Naive B cell (primary cell): ENCODE measurements at regions not wholly inside any gene's neighbourhood (a gene's known extent, or its start where the extent isn't known, plus 50 kb on each side); places are given as distances from the start of the nearest gene placed in this dataset.

Experiments used
- ATAC-seq, 2 donors: fragments of 150-1000 bp; cut with Tn5 transposase; 2 replicates each; pipeline ENCODE4 v1.10.0; 2021; ENCODE audit warnings: low read depth in 2 of 2, mild to moderate bottlenecking in 2 of 2, moderate library complexity in 2 of 2
- DNase-seq: peaks from one replicate; pipeline ENCODE4 v3.0.0; 2022
- H3K27ac Mint-ChIP-seq, 6 donors: one replicate each; pipeline ENCODE4 v1.8.0; 2020 to 2022; ENCODE audit warnings: mild to moderate bottlenecking in 6 of 6, mixed read lengths in 6 of 6, moderate library complexity in 5 of 6, inconsistent platforms in 2 of 6
- H3K27me3 Mint-ChIP-seq, 3 donors: one replicate each; pipeline ENCODE4 v1.8.0; 2021 to 2022; ENCODE audit warnings: mixed read lengths in 3 of 3, mild to moderate bottlenecking in 1 of 3
- H3K36me3 Mint-ChIP-seq, 2 donors: one replicate each; pipeline ENCODE4 v1.8.0; 2020 to 2022; ENCODE audit warnings: mixed read lengths in 2 of 2, inconsistent platforms in 1 of 2, mild to moderate bottlenecking in 1 of 2
- H3K4me1 Mint-ChIP-seq, 3 donors: one replicate each; pipeline ENCODE4 v1.8.0; 2020 to 2022; ENCODE audit warnings: mixed read lengths in 3 of 3, inconsistent platforms in 1 of 3, mild to moderate bottlenecking in 1 of 3, moderate library complexity in 1 of 3
- H3K4me3 Mint-ChIP-seq, 8 donors: one replicate each; pipeline ENCODE4 v1.8.0; 2020 to 2022; ENCODE audit warnings: mild to moderate bottlenecking in 8 of 8, mixed read lengths in 8 of 8, moderate library complexity in 8 of 8, inconsistent platforms in 2 of 8
- H3K9me3 Mint-ChIP-seq, 7 donors: one replicate each; pipeline ENCODE4 v1.8.0; 2020 to 2022; ENCODE audit warnings: mixed read lengths in 7 of 7, mild to moderate bottlenecking in 5 of 7, inconsistent platforms in 2 of 7, moderate library complexity in 1 of 7

GRCh38 chr1:168863772-168864171, 134.8 kb upstream of the DPT start:
- ATAC-seq (no peak), DNase-seq (no peak)
- Mint-ChIP-seq H3K4me1 (no peaks in the 10 kb centered on the region), H3K9me3 (peaks cover 5 to 23% (median 10%) of the 10 kb centered on the region in 7 donors), H3K36me3 (no peaks in the 10 kb centered on the region), H3K4me3 (no peak overlapping the region), H3K27me3 (no peaks in the 10 kb centered on the region), H3K27ac (no peak overlapping the region)

DNA sequence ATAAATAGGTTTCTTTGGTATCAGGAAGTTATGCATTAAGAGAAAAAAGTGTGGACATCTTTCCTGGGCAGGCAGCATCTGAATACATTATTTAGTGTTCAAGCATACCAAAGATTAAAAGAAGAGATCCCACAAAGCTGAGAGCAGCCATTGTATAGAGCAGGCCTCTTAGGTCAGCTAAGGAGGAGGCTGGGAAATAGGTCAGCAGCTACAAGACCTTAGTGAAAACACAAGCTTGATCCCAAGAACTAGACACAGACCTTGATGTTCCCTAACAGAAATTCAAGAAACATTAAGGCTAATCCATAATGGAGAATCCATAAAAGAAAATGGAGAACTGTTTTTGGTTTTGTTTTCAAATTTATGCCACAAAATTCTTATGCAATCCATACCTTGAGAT, 135.3 kb upstream of the DPT start:
- no peaks in the 10 kb centered on the region for H3K27me3 Mint-ChIP-seq
- no peaks in the 10 kb centered on the region for H3K4me1 Mint-ChIP-seq

DNA sequence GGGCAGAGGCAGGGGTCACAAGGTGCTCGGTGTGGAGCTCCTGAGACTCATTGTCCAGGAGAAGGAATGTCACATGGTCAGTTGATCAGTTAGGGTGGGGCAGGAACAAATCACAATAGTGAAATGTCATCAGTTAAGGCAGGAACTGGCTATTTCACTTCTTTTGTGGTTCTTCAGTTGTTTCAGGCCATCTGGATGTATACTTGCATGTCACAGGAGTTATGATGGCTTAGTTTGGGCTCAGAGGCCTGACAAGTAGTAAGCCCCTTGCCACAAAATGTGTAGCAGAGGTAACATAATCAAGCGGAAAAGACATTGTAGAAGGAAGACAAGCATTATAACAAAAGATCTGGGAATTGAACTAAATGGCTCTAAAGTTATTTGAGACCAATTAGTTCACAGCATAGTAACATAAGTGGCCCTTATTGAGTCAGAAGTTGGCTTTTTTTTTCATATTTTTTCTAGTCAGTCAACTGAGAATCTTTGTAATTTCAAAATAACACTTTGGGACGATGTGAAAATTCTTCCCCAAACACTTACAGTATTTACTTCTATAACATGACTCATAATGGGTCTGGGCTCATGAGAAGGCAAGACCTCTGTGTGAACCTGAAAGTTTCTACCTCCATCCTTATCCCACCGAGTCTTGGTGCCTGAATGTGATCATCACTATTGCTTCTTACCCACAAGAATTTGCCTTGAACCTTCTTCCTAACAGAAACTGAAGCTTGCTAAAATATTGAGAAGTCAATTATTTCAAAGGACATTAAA, 137.0 kb upstream of the DPT start:
- Mint-ChIP-seq H3K4me1 (no peaks in the 10 kb centered on the region), H3K36me3 (no peaks in the 10 kb centered on the region), H3K27ac (no peak overlapping the region), H3K9me3 (peaks cover 0 to 14% (median 7%) of the 10 kb centered on the region in 7 donors), H3K4me3 (no peak overlapping the region), H3K27me3 (no peaks in the 10 kb centered on the region)
- ATAC-seq (no peak), DNase-seq (no peak)

More for the DNA sequence above, 135.3 kb upstream of the DPT start:
- no peaks in the 10 kb centered on the region for H3K36me3 Mint-ChIP-seq
- no peak overlapping the region for H3K4me3 Mint-ChIP-seq
- H3K9me3 Mint-ChIP-seq, result peaks cover 3 to 18% (median 10%) of the 10 kb centered on the region in 7 donors
- DNase-seq, result no peak
- no peak overlapping the region for H3K27ac Mint-ChIP-seq
- no peak for ATAC-seq

DNA sequence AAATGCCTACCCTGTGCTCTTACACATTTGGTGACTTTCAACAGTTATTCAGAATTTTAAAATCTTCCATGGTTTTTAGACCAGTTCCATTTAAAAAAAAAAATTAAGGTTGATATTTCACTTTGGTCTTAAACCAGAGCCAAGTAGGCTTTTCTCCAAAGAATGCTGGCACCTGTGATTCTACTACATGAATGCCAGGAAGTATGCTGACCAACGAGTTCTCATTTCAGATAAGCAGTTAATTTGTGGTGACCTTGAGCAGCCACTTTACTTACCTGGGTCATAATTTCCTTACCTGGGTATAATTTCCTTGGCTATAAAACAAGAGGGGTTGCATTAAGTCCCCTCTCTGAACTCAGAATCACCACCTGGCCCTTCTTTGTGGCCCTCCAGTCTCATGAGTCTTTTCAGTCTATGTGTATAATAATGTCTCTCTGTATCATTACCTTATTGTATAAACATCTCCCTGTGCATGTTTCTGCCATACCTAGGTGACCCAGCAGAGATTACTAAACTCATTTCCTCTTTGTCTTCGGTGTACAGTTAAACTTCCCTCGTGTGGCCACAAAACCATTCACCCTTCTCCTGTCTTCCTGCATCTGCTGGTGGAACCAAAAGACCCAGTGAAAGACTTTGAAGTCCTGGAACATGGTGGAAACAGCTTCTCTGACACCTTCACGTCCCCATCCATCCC, 139.1 kb upstream of the DPT start:
- H3K9me3 Mint-ChIP-seq, result peaks cover 5 to 14% (median 11%) of the 10 kb centered on the region in 7 donors
- ATAC-seq (no peak), DNase-seq (no peak)
- no peak overlapping the region for H3K27ac Mint-ChIP-seq
- H3K27me3 Mint-ChIP-seq, result peaks cover 0 to 10% (median 8%) of the 10 kb centered on the region in 3 donors
- H3K36me3 Mint-ChIP-seq, result peaks cover 0 to 8% of the 10 kb centered on the region in 2 donors
- no peaks in the 10 kb centered on the region for H3K4me1 Mint-ChIP-seq
- no peak overlapping the region for H3K4me3 Mint-ChIP-seq

- H3K27ac Mint-ChIP-seq, result no peak overlapping the region
- peaks cover 0 to 8% of the 10 kb centered on the region in 2 donors for H3K36me3 Mint-ChIP-seq
- H3K4me1 Mint-ChIP-seq, result no peaks in the 10 kb centered on the region
- ATAC-seq, result no peak
- no peak overlapping the region for H3K4me3 Mint-ChIP-seq
- peaks cover 0 to 10% (median 8%) of the 10 kb centered on the region in 3 donors for H3K27me3 Mint-ChIP-seq
- peaks cover 0 to 6% (median 5%) of the 10 kb centered on the region in 7 donors for H3K9me3 Mint-ChIP-seq
- DNase-seq, result no peak
These were observed 142.5 kb upstream of the DPT start for GRCh38 chr1:168871531-168871930.

- Mint-ChIP-seq H3K4me1 (no peaks in the 10 kb centered on the region), H3K36me3 (peaks cover 0 to 8% of the 10 kb centered on the region in 2 donors), H3K4me3 (no peak overlapping the region), H3K27ac (no peak overlapping the region), H3K9me3 (peaks cover 0 to 10% (median 2%) of the 10 kb centered on the region in 7 donors), H3K27me3 (peaks cover 0 to 10% (median 8%) of the 10 kb centered on the region in 3 donors)
- ATAC-seq (no peak), DNase-seq (no peak)
These were observed 146.8 kb upstream of the DPT start for GRCh38 chr1:168875831-168876230.

DNA sequence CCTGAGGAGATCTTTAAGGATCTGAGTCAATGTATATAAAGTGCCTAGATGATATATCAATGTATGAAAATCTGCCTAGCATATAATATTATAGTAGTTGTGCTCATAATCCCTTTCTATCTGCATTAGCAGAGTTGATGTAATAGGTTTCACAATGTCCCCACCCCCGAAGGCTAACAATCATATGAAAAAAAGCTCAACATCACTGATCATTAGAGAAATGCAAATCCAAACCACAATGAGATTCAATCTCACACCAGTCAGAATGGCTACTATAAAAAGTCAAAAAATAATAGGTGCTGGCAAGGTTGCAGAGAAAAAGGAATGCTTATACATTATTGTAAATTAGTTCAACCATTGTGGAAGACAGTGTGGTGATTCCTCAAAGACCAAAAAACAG, 147.8 kb upstream of the DPT start:
- Mint-ChIP-seq H3K27ac (no peak overlapping the region), H3K36me3 (peaks cover 0 to 7% of the 10 kb centered on the region in 2 donors), H3K4me1 (no peaks in the 10 kb centered on the region)

GRCh38 chr1:168879896-168880734, 151.1 kb upstream of the DPT start:
- no peak overlapping the region for H3K27ac Mint-ChIP-seq
- ATAC-seq, result no peak
- H3K36me3 Mint-ChIP-seq, result no peaks in the 10 kb centered on the region

More for the DNA sequence above, 147.8 kb upstream of the DPT start:
- ATAC-seq (no peak), DNase-seq (no peak)
- H3K27me3 Mint-ChIP-seq, result peaks cover 0 to 9% (median 7%) of the 10 kb centered on the region in 3 donors
- H3K9me3 Mint-ChIP-seq, result peaks cover 0 to 10% (median 2%) of the 10 kb centered on the region in 7 donors
- H3K4me3 Mint-ChIP-seq, result no peak overlapping the region

DNA sequence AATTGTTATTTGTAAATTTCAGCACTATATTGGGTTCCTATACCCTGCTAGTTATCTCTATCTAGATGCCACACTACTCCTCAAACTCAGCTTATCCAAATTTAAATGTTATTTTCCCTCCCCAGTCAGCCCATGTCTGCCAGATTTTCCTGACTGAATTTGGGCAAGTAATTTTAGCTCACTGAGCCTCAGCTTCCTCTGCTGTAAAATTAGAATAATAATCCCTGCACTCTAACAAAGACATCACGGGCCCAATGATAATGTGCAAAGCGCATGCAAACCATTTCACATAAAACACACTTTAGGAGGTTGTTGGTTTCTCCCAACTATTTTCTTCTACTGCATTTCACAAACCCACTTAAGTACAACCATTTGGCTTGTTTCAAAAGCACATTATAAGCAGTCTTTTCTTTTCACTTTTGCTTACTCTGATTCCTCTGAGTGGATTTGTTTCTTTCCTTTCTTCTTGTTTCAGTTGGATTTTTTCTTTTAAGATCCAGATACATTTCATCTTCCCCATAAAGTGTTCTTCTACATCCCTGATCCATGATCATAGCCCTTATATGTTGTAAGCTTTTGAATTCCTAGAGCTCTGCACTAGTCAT, 152.8 kb upstream of the DPT start:
- ATAC-seq (no peak), DNase-seq (no peak)
- peaks cover 0 to 13% (median 5%) of the 10 kb centered on the region in 7 donors for H3K9me3 Mint-ChIP-seq
- H3K27ac Mint-ChIP-seq, result no peak overlapping the region
- no peaks in the 10 kb centered on the region for H3K4me1 Mint-ChIP-seq
- no peaks in the 10 kb centered on the region for H3K36me3 Mint-ChIP-seq
- H3K4me3 Mint-ChIP-seq, result no peak overlapping the region
- no peaks in the 10 kb centered on the region for H3K27me3 Mint-ChIP-seq

More at GRCh38 chr1:168879896-168880734, 151.1 kb upstream of the DPT start:
- no peaks in the 10 kb centered on the region for H3K27me3 Mint-ChIP-seq
- no peaks in the 10 kb centered on the region for H3K4me1 Mint-ChIP-seq
- H3K9me3 Mint-ChIP-seq, result peaks cover 0 to 10% (median 3%) of the 10 kb centered on the region in 7 donors
- DNase-seq, result no peak
- no peak overlapping the region for H3K4me3 Mint-ChIP-seq

DNA sequence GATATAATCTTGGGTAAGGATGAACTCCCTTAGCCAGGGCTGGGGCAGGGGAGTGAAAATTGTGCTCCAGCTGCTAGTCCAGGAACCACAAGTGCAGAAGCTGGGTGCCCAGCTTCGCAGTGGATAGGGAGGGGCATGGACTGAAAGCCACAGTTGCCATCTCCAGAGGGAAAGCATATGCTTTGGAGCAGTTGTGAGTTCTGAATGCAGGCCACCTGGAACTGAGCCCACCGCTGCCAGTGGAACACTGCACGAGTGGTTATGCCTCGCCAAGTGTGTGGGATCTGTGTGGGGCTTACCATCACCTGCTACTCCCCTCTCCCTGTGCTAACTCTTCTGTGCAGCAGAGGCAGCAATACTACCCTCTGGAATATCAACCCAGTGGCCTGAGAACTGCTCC, 158.4 kb upstream of the DPT start:
- Mint-ChIP-seq H3K27me3 (peaks cover 0 to 18% (median 0%) of the 10 kb centered on the region in 3 donors), H3K4me3 (no peak overlapping the region), H3K36me3 (no peaks in the 10 kb centered on the region), H3K4me1 (no peaks in the 10 kb centered on the region), H3K27ac (no peak overlapping the region), H3K9me3 (peaks cover 0 to 13% (median 6%) of the 10 kb centered on the region in 7 donors)
- no peak for ATAC-seq
- DNase-seq, result no peak

- H3K4me1 Mint-ChIP-seq, result no peaks in the 10 kb centered on the region
- ATAC-seq (no peak), DNase-seq (no peak)
- H3K9me3 Mint-ChIP-seq, result peaks cover 0 to 13% (median 6%) of the 10 kb centered on the region in 7 donors
- peaks cover 0 to 20% (median 0%) of the 10 kb centered on the region in 3 donors for H3K27me3 Mint-ChIP-seq
- no peak overlapping the region for H3K4me3 Mint-ChIP-seq
- no peaks in the 10 kb centered on the region for H3K36me3 Mint-ChIP-seq
- no peak overlapping the region for H3K27ac Mint-ChIP-seq
These were observed 159.4 kb upstream of the DPT start for GRCh38 chr1:168888418-168888817.

DNA sequence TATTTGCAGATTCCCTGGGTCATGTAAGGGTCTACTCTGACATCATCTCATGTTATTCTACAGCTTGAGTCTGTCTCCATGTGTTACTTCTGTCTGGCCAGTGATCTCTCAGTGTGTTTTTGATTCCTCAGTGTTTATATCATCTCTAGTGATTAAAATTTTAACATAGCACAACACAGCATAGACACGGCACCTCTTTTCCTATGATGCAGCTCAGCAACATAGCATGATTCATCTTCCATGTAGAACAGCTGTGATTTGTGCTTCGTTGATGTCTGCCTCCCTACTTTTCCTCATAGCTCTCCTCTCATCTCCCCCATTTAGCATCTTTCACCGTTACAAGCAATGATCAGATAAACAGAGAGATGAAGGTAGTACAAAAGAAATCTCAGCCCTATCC, 163.9 kb upstream of the DPT start:
- H3K27me3 Mint-ChIP-seq, result peaks cover 0 to 25% (median 5%) of the 10 kb centered on the region in 3 donors
- no peak overlapping the region for H3K4me3 Mint-ChIP-seq
- H3K27ac Mint-ChIP-seq, result no peak overlapping the region
- no peaks in the 10 kb centered on the region for H3K36me3 Mint-ChIP-seq
- H3K9me3 Mint-ChIP-seq, result peaks cover 0 to 3% (median 0%) of the 10 kb centered on the region in 7 donors
- DNase-seq, result no peak
- no peak for ATAC-seq
- H3K4me1 Mint-ChIP-seq, result no peaks in the 10 kb centered on the region

GRCh38 chr1:168893359-168893801, 164.4 kb upstream of the DPT start:
- Mint-ChIP-seq H3K27ac (no peak overlapping the region), H3K4me1 (no peaks in the 10 kb centered on the region), H3K4me3 (no peak overlapping the region), H3K36me3 (no peaks in the 10 kb centered on the region), H3K27me3 (peaks cover 0 to 28% (median 8%) of the 10 kb centered on the region in 3 donors), H3K9me3 (peaks cover 0 to 2% (median 0%) of the 10 kb centered on the region in 7 donors)
- DNase-seq (no peak), ATAC-seq (no peak)
